Neutrophil (primary cell): ENCODE measurements at regions not wholly inside any gene's neighbourhood (a gene's known extent, or its start where the extent isn't known, plus 50 kb on each side); places are given as distances from the start of the nearest gene placed in this dataset.

Experiments
- H3K27ac ChIP-seq: fragments of 200-600 bp; sonication (generic); 2 replicates; pipeline ENCODE4 v1.5.1; 2016; ENCODE audit warnings: mild to moderate bottlenecking, moderate library complexity
- H3K27me3 ChIP-seq: fragments of 200-600 bp; sonication (generic); 2 replicates; pipeline ENCODE4 v1.6.0; 2016; ENCODE audit warnings: mild to moderate bottlenecking
- H3K36me3 ChIP-seq: fragments of 200-600 bp; sonication (generic); 2 replicates; pipeline ENCODE4 v1.5.1; 2017
- H3K4me1 ChIP-seq, 2 experiments: fragments of 200-600 bp in 1 of 2; sonication (generic) in 1 of 2; 1 replicate in 1 of 2; 2 replicates in 1 of 2; pipeline versions ENCODE4 v1.5.1 to v1.6.1; 2013 to 2016; ENCODE audit warnings: low read depth in 1 of 2, low read length in 1 of 2, mild to moderate bottlenecking in 1 of 2, moderate library complexity in 1 of 2; ENCODE audit not compliant: control insufficient read depth in 1 of 2, insufficient read depth in 1 of 2
- H3K4me3 ChIP-seq, 2 experiments: fragments of 200-600 bp in 1 of 2; sonication (generic) in 1 of 2; 1 replicate in 1 of 2; 2 replicates in 1 of 2; pipeline ENCODE4 v1.5.1; 2013 to 2016; ENCODE audit warnings: low read depth in 1 of 2, low read length in 1 of 2, mild to moderate bottlenecking in 1 of 2, moderate library complexity in 1 of 2
- H3K9me3 ChIP-seq: fragments of 200-600 bp; sonication (generic); 2 replicates; pipeline ENCODE4 v1.5.1; 2016
- CTCF ChIP-seq: fragments of 200-600 bp; sonication (generic); IDR thresholded peaks from 2 replicates; pipeline ENCODE4 v1.5.1; 2016; ENCODE audit warnings: antibody characterized with exemption

- Histone ChIP-seq H3K4me3 (no peak overlapping the region), H3K9me3 (no peaks in the 10 kb centered on the region), H3K27me3 (no peaks in the 10 kb centered on the region), H3K4me1 (no peaks in the 10 kb centered on the region), H3K27ac (no peak overlapping the region), H3K36me3 (no peaks in the 10 kb centered on the region)
- no peak for TF ChIP-seq CTCF
Measured at GRCh38 chr20:59461526-59461925, 142.8 kb upstream of the PHACTR3 start.

- Histone ChIP-seq H3K9me3 (no peaks in the 10 kb centered on the region), H3K4me3 (no peak overlapping the region), H3K27me3 (no peaks in the 10 kb centered on the region), H3K4me1 (no peaks in the 10 kb centered on the region), H3K36me3 (no peaks in the 10 kb centered on the region), H3K27ac (no peak overlapping the region)
- TF ChIP-seq CTCF = no peak
Measured at GRCh38 chr20:59462249-59462648, 142.1 kb upstream of the PHACTR3 start.

- no peak for TF ChIP-seq CTCF
- H3K27ac ChIP-seq = no peak overlapping the region
- H3K4me1 ChIP-seq = no peaks in the 10 kb centered on the region
- H3K36me3 ChIP-seq = no peaks in the 10 kb centered on the region
- no peaks in the 10 kb centered on the region for H3K9me3 ChIP-seq
- H3K4me3 ChIP-seq = no peak overlapping the region
- no peaks in the 10 kb centered on the region for H3K27me3 ChIP-seq
Measured at GRCh38 chr20:59463541-59463940, 140.8 kb upstream of the PHACTR3 start.

- Histone ChIP-seq H3K36me3 (no peaks in the 10 kb centered on the region), H3K4me1 (no peaks in the 10 kb centered on the region), H3K4me3 (no peak overlapping the region), H3K27ac (no peak overlapping the region), H3K27me3 (no peaks in the 10 kb centered on the region), H3K9me3 (no peaks in the 10 kb centered on the region)
- no peak for TF ChIP-seq CTCF
Measured at GRCh38 chr20:59466107-59466815, 138.1 kb upstream of the PHACTR3 start.

- no peaks in the 10 kb centered on the region for H3K36me3 ChIP-seq
- H3K4me3 ChIP-seq = no peak overlapping the region
- peaks cover 12% of the 10 kb centered on the region for H3K27me3 ChIP-seq
- H3K9me3 ChIP-seq = no peaks in the 10 kb centered on the region
- no peak overlapping the region for H3K27ac ChIP-seq
- no peaks in the 10 kb centered on the region for H3K4me1 ChIP-seq
- TF ChIP-seq CTCF = no peak
Measured at GRCh38 chr20:59468831-59469230, 135.5 kb upstream of the PHACTR3 start.
